ENCODE measurements at regions not wholly inside any gene's neighbourhood (a gene's known extent, or its start where the extent isn't known, plus 50 kb on each side); places are given as distances from the start of the nearest gene placed in this dataset.

DNA sequence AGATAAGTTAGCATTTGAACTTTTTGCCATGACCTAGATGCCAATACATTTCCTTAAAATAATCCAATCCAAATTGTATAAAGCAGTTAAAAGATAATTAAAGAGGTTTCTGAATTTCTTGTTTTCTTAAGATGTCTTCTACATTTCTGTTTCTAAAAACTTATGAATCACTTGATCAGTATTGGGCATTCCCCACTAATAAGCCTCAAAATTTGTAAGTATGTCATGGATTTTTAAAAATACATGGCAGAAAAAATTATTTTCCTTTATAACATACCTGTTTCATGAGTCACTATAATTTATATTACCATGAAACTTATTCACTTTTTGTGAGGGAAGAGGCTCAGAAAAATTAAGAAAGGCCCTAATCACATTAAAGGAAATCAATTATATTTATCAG, 90.3 kb upstream of the TFPI start:
- H3K9ac ChIP-seq (ENCODE audit: extremely low read depth, low read length, poor library complexity, severe bottlenecking) = no peak overlapping the region

DNA sequence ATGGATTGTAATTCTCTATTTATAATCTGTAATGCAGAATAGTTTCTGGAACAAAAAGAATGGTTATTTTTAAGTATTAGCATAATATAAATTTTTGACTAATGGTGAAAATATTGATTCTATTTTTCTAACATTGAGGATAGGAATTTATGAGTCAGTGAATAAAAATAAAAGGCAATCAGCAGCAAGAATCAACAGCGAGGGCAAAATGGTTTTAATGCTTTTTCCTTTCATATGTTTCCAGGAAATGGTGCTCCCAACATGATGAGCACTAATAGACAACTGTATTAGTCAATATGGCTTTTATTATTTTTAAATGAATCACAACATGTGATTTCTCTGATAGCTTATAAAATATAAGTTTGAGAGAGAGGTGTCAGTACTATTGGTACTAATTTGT, 90.7 kb upstream of the TFPI start:
- Histone ChIP-seq H3K4me1 (ENCODE audit: control insufficient read depth, insufficient read depth, low read length) (no peaks in the 10 kb centered on the region), H3K27me3 (ENCODE audit: control insufficient read depth, insufficient read depth, low read length, poor library complexity, severe bottlenecking) (no peaks in the 10 kb centered on the region), H3K36me3 (ENCODE audit: control insufficient read depth, insufficient read depth, low read length) (no peaks in the 10 kb centered on the region), H3K4me3 (ENCODE audit: low read length) (no peak overlapping the region), H3K9me3 (ENCODE audit: control insufficient read depth, low read length) (no peaks in the 10 kb centered on the region), H3K27ac (ENCODE audit: low read depth, low read length) (no peak overlapping the region), H3K9ac (ENCODE audit: extremely low read depth, low read length, poor library complexity, severe bottlenecking) (no peak overlapping the region)
- Mint-ChIP-seq H3K4me1 (no peaks in the 10 kb centered on the region), H3K36me3 (ENCODE audit: low read depth) (no peaks in the 10 kb centered on the region), H3K4me3 (no peak overlapping the region), H3K27ac (no peak overlapping the region), H3K9me3 (no peaks in the 10 kb centered on the region), H3K27me3 (ENCODE audit: insufficient read depth) (no peaks in the 10 kb centered on the region)
- TF ChIP-seq, protein P1, sequence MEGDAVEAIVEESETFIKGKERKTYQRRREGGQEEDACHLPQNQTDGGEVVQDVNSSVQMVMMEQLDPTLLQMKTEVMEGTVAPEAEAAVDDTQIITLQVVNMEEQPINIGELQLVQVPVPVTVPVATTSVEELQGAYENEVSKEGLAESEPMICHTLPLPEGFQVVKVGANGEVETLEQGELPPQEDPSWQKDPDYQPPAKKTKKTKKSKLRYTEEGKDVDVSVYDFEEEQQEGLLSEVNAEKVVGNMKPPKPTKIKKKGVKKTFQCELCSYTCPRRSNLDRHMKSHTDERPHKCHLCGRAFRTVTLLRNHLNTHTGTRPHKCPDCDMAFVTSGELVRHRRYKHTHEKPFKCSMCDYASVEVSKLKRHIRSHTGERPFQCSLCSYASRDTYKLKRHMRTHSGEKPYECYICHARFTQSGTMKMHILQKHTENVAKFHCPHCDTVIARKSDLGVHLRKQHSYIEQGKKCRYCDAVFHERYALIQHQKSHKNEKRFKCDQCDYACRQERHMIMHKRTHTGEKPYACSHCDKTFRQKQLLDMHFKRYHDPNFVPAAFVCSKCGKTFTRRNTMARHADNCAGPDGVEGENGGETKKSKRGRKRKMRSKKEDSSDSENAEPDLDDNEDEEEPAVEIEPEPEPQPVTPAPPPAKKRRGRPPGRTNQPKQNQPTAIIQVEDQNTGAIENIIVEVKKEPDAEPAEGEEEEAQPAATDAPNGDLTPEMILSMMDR (conservative IDR thresholded peaks at IDR 0.05) = no peak
- WGBS, 2 experiments (ENCODE audit: insufficient coverage in 1 of 2, insufficient read length in 1 of 2) = 88% methylated on average over 1 of the region's 1 CpG; no CpG with 5 or more reads in 1 of the 2 experiments
- DNase-seq = no peak

More for the DNA sequence above, 90.3 kb upstream of the TFPI start:
- no peak for DNase-seq
- TF ChIP-seq, protein P1 (conservative IDR thresholded peaks at IDR 0.05) = no peak
- Mint-ChIP-seq H3K4me3 (no peak overlapping the region), H3K36me3 (ENCODE audit: low read depth) (no peaks in the 10 kb centered on the region), H3K9me3 (no peaks in the 10 kb centered on the region), H3K27ac (no peak overlapping the region), H3K27me3 (ENCODE audit: insufficient read depth) (no peaks in the 10 kb centered on the region), H3K4me1 (no peaks in the 10 kb centered on the region)
- Histone ChIP-seq H3K9me3 (ENCODE audit: control insufficient read depth, low read length) (no peaks in the 10 kb centered on the region), H3K4me1 (ENCODE audit: control insufficient read depth, insufficient read depth, low read length) (no peaks in the 10 kb centered on the region), H3K4me3 (ENCODE audit: low read length) (no peak overlapping the region), H3K27ac (ENCODE audit: low read depth, low read length) (no peak overlapping the region), H3K27me3 (ENCODE audit: control insufficient read depth, insufficient read depth, low read length, poor library complexity, severe bottlenecking) (no peaks in the 10 kb centered on the region), H3K36me3 (ENCODE audit: control insufficient read depth, insufficient read depth, low read length) (no peaks in the 10 kb centered on the region)

DNA sequence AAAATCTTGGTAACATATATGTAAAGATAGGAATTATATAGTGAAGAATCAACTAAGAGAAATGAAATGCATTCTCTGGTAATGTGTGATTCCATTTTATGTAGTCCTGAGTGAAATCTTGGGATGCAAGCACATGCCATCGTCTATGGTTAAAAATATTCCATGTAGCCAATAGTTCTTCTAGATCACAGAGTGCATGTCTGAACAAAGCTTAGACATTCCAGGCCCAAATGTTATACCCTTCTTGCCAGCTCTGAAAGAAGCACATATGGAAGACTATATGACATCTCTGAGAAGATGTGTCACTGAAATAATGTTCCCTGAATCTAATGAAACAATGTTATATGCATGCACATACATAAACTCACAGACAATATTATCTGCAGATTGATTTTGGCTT, 92.3 kb upstream of the TFPI start:
- TF ChIP-seq, protein P1 (conservative IDR thresholded peaks at IDR 0.05) = no peak
- H3K4me1 ChIP-seq (ENCODE audit: control insufficient read depth, insufficient read depth, low read length) = no peaks in the 10 kb centered on the region

More for the DNA sequence above, 92.3 kb upstream of the TFPI start:
- Mint-ChIP-seq H3K36me3 (ENCODE audit: low read depth) (no peaks in the 10 kb centered on the region), H3K4me3 (no peak overlapping the region), H3K9me3 (no peaks in the 10 kb centered on the region), H3K4me1 (no peaks in the 10 kb centered on the region), H3K27ac (no peak overlapping the region), H3K27me3 (ENCODE audit: insufficient read depth) (no peaks in the 10 kb centered on the region)
- Histone ChIP-seq H3K9me3 (ENCODE audit: control insufficient read depth, low read length) (no peaks in the 10 kb centered on the region), H3K27me3 (ENCODE audit: control insufficient read depth, insufficient read depth, low read length, poor library complexity, severe bottlenecking) (no peaks in the 10 kb centered on the region), H3K36me3 (ENCODE audit: control insufficient read depth, insufficient read depth, low read length) (no peaks in the 10 kb centered on the region), H3K4me3 (ENCODE audit: low read length) (no peak overlapping the region), H3K9ac (ENCODE audit: extremely low read depth, low read length, poor library complexity, severe bottlenecking) (no peak overlapping the region), H3K27ac (ENCODE audit: low read depth, low read length) (no peak overlapping the region)
- WGBS, 2 experiments (ENCODE audit: insufficient coverage in 1 of 2, insufficient read length in 1 of 2) = 88% methylated on average over 1 of the region's 1 CpG; no CpG with 5 or more reads in 1 of the 2 experiments
- DNase-seq = no peak

Measured in endodermal cell (in vitro differentiated cells).